GM19463 (cell line): ENCODE measurements at regions not wholly inside any gene's neighbourhood (a gene's known extent, or its start where the extent isn't known, plus 50 kb on each side); places are given as distances from the start of the nearest gene placed in this dataset.

Experiments
- ATAC-seq: cut with Tn5 transposase; IDR thresholded peaks from one replicate; pipeline ENCODE4 v1.9.1; 2021; ENCODE audit warnings: mild to moderate bottlenecking, moderate library complexity; ENCODE audit not compliant: unreplicated experiment

- ATAC-seq, result no peak
These were observed 648.7 kb downstream of the KCNA4 start for GRCh38 chr11:29368126-29368525.

- ATAC-seq, result no peak
These were observed 652.8 kb downstream of the KCNA4 start for GRCh38 chr11:29364006-29364405.

GRCh38 chr11:29361369-29361768, 655.5 kb downstream of the KCNA4 start:
- ATAC-seq, result no peak

- no peak for ATAC-seq
These were observed 663.0 kb downstream of the KCNA4 start for GRCh38 chr11:29353833-29354232.

- no peak for ATAC-seq
These were observed 664.5 kb downstream of the KCNA4 start for GRCh38 chr11:29352273-29352795.

- peak; percentile 53 for ATAC-seq
These were observed 665.4 kb downstream of the KCNA4 start for GRCh38 chr11:29351301-29351873.

GRCh38 chr11:29343465-29344333, 673.1 kb downstream of the KCNA4 start:
- peak; percentile 96 for ATAC-seq

- ATAC-seq, result no peak
These were observed 679.9 kb downstream of the KCNA4 start for GRCh38 chr11:29336727-29337575.

- no peak for ATAC-seq
These were observed 682.1 kb downstream of the KCNA4 start for GRCh38 chr11:29334776-29335130.

GRCh38 chr11:29333993-29334775, 682.6 kb downstream of the KCNA4 start:
- ATAC-seq, result peak; percentile 89

GRCh38 chr11:29331451-29332010, 685.3 kb downstream of the KCNA4 start:
- no peak for ATAC-seq

GRCh38 chr11:29328961-29329441, 687.8 kb downstream of the KCNA4 start:
- peak; percentile 46 for ATAC-seq

GRCh38 chr11:29327891-29328290, 688.9 kb downstream of the KCNA4 start:
- ATAC-seq, result no peak

- ATAC-seq, result no peak
These were observed 690.1 kb downstream of the KCNA4 start for GRCh38 chr11:29326757-29327156.

GRCh38 chr11:29324328-29324727, 692.5 kb downstream of the KCNA4 start:
- no peak for ATAC-seq

- ATAC-seq, result no peak
These were observed 695.3 kb downstream of the KCNA4 start for GRCh38 chr11:29321293-29322132.

GRCh38 chr11:29320196-29320595, 696.6 kb downstream of the KCNA4 start:
- no peak for ATAC-seq

GRCh38 chr11:29319210-29319609, 697.6 kb downstream of the KCNA4 start:
- no peak for ATAC-seq
